Rectal smooth muscle tissue (tissue), 1 donor: ENCODE measurements at regions not wholly inside any gene's neighbourhood (a gene's known extent, or its start where the extent isn't known, plus 50 kb on each side); places are given as distances from the start of the nearest gene placed in this dataset.
"Not testable (repeated sequence)": the region's sequence is repeated elsewhere in the genome, so short reads cannot be mapped to it uniquely, and the experiment has no call there.

ENCODE experiments used
- H3K27ac ChIP-seq: one replicate; pipeline ENCODE4 v1.7.0; 2013; ENCODE audit warnings: low read depth, low read length, inconsistent platforms
- H3K27me3 ChIP-seq: one replicate; pipeline ENCODE4 v1.7.0; 2013; ENCODE audit warnings: low read length; ENCODE audit not compliant: control insufficient read depth, insufficient read depth
- H3K36me3 ChIP-seq: one replicate; pipeline ENCODE4 v1.7.0; 2013; ENCODE audit warnings: low read length; ENCODE audit not compliant: control insufficient read depth, insufficient read depth
- H3K4me1 ChIP-seq: one replicate; pipeline ENCODE4 v1.7.0; 2013; ENCODE audit warnings: low read length; ENCODE audit not compliant: control insufficient read depth, insufficient read depth
- H3K4me3 ChIP-seq: one replicate; pipeline ENCODE4 v1.7.0; 2013; ENCODE audit warnings: low read length
- H3K9ac ChIP-seq: one replicate; pipeline ENCODE4 v1.7.0; 2013; ENCODE audit warnings: low read length

DNA sequence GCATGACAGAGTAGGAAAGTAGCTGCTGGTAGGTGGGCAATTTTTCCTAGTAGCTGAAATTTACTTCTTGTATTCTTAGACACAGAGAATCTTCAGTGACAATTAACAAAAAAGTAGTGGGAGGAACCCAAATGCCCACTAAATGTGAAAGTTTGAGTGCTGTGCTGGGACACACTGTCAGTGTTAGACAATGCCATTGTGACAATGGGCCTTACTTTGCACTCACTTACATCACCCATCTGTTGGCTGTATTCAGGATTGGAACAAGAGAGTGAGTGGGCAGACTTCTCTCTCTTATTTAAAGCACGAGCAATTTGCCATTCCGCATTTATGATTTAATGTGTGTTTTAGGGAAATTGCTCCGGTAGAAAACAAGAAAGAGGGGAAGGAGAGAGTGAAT is 662.5 kb downstream of the CBLN4 start:
- no peak overlapping the region for H3K4me3 ChIP-seq
- no peak overlapping the region for H3K27ac ChIP-seq
- no peaks in the 10 kb centered on the region for H3K27me3 ChIP-seq
- H3K36me3 ChIP-seq = no peaks in the 10 kb centered on the region
- no peak overlapping the region for H3K9ac ChIP-seq
- no peaks in the 10 kb centered on the region for H3K4me1 ChIP-seq

- Histone ChIP-seq H3K4me1 (no peaks in the 10 kb centered on the region), H3K27ac (no peak overlapping the region), H3K4me3 (no peak overlapping the region)
These were observed 671.5 kb downstream of the CBLN4 start for GRCh38 chr20:55333798-55334197.

GRCh38 chr20:55329108-55329507 is 676.2 kb downstream of the CBLN4 start:
- no peak overlapping the region for H3K27ac ChIP-seq
- H3K36me3 ChIP-seq = no peaks in the 10 kb centered on the region
- no peaks in the 10 kb centered on the region for H3K27me3 ChIP-seq
- no peak overlapping the region for H3K9ac ChIP-seq
- no peaks in the 10 kb centered on the region for H3K4me1 ChIP-seq
- no peak overlapping the region for H3K4me3 ChIP-seq

More at GRCh38 chr20:55333798-55334197, 671.5 kb downstream of the CBLN4 start:
- H3K27me3 ChIP-seq = no peaks in the 10 kb centered on the region
- H3K36me3 ChIP-seq = no peaks in the 10 kb centered on the region
- H3K9ac ChIP-seq = no peak overlapping the region

DNA sequence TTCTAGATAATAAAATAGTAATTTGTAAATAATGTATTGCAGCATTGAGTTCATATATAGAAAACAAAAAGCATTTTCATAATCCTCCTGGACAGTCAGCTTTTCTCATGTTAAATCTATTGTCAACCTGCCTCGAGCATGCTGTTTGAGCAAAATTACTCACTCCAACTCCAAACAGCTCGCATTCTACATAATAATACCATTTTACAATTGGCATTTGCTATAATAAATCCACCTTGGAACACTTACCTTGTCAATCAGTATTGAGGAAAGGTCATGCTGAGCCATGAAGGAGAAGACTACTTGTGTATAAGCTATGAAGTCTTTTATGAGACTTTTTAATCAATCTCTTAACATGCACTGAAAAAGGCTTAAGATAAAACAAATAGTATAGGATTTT is 682.6 kb downstream of the CBLN4 start:
- no peak overlapping the region for H3K27ac ChIP-seq
- H3K4me3 ChIP-seq = no peak overlapping the region
- H3K27me3 ChIP-seq = no peaks in the 10 kb centered on the region
- H3K4me1 ChIP-seq = no peaks in the 10 kb centered on the region
- H3K9ac ChIP-seq = no peak overlapping the region
- no peaks in the 10 kb centered on the region for H3K36me3 ChIP-seq

- Histone ChIP-seq H3K27ac (no peak overlapping the region), H3K36me3 (no peaks in the 10 kb centered on the region), H3K4me3 (no peak overlapping the region), H3K27me3 (no peaks in the 10 kb centered on the region), H3K9ac (no peak overlapping the region), H3K4me1 (no peaks in the 10 kb centered on the region)
These were observed 688.6 kb downstream of the CBLN4 start for GRCh38 chr20:55316753-55317152.

GRCh38 chr20:55310844-55311243 is 694.5 kb downstream of the CBLN4 start:
- not testable (repeated sequence) for H3K4me1 ChIP-seq, H3K27ac ChIP-seq, H3K4me3 ChIP-seq, H3K36me3 ChIP-seq, H3K27me3 ChIP-seq, H3K9ac ChIP-seq

GRCh38 chr20:55291261-55291660 is 714.1 kb downstream of the CBLN4 start:
- Histone ChIP-seq H3K36me3 (no peaks in the 10 kb centered on the region), H3K9ac (no peak overlapping the region), H3K27me3 (no peaks in the 10 kb centered on the region), H3K27ac (no peak overlapping the region), H3K4me1 (no peaks in the 10 kb centered on the region), H3K4me3 (no peak overlapping the region)

GRCh38 chr20:55283889-55284288 is 721.4 kb downstream of the CBLN4 start:
- H3K9ac ChIP-seq = no peak overlapping the region
- H3K36me3 ChIP-seq = no peaks in the 10 kb centered on the region
- no peak overlapping the region for H3K27ac ChIP-seq
- H3K27me3 ChIP-seq = no peaks in the 10 kb centered on the region
- H3K4me1 ChIP-seq = no peaks in the 10 kb centered on the region
- no peak overlapping the region for H3K4me3 ChIP-seq

- Histone ChIP-seq H3K27me3 (no peaks in the 10 kb centered on the region), H3K4me1 (no peaks in the 10 kb centered on the region), H3K27ac (no peak overlapping the region), H3K4me3 (no peak overlapping the region), H3K36me3 (no peaks in the 10 kb centered on the region), H3K9ac (no peak overlapping the region)
These were observed 732.2 kb downstream of the CBLN4 start for GRCh38 chr20:55273149-55273548.

GRCh38 chr20:55271371-55271770 is 733.9 kb downstream of the CBLN4 start:
- Histone ChIP-seq H3K9ac (no peak overlapping the region), H3K36me3 (no peaks in the 10 kb centered on the region), H3K4me3 (no peak overlapping the region), H3K4me1 (no peaks in the 10 kb centered on the region), H3K27me3 (no peaks in the 10 kb centered on the region), H3K27ac (no peak overlapping the region)

DNA sequence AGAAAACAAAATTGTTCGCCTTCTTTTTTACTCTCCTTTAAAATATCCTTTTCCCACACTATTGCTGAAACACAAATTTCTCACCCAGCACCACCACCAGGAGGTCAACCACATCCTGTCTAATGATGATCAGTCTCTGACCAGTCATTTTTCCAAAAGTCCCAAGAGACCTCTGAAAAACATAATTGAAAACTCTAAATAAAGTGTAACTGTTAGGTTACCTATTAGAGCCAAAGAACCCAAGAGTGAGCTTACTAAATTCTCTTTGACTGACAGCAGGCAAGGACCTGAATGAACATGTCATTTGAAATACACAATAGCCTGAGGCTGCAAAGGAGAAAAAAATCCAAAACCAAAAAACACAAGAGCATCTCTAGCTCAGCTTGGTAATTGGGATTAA is 735.4 kb downstream of the CBLN4 start:
- Histone ChIP-seq H3K27me3 (no peaks in the 10 kb centered on the region), H3K4me1 (no peaks in the 10 kb centered on the region), H3K9ac (no peak overlapping the region), H3K36me3 (no peaks in the 10 kb centered on the region), H3K27ac (no peak overlapping the region), H3K4me3 (no peak overlapping the region)

DNA sequence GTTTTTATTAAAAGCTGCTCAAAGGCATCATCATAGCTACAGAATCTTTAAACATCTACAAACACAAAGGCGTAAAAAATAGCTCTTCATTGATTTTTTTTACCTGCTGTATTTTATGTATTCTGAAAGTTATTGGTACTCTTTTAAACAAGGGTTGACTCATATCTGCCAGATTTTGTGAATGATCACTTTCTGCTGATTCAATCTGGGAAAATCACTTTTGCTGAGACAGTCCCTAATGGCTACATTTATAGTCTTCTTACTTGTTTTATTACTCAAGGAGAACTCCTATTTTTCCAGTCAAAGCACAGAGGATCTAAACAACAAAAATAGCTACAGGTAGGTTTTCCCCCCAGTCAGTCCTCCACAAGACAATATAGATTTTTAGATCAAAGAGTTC is 739.0 kb downstream of the CBLN4 start:
- H3K27ac ChIP-seq = no peak overlapping the region
- no peak overlapping the region for H3K9ac ChIP-seq
- H3K36me3 ChIP-seq = no peaks in the 10 kb centered on the region
- no peaks in the 10 kb centered on the region for H3K4me1 ChIP-seq
- H3K27me3 ChIP-seq = no peaks in the 10 kb centered on the region
- H3K4me3 ChIP-seq = no peak overlapping the region

DNA sequence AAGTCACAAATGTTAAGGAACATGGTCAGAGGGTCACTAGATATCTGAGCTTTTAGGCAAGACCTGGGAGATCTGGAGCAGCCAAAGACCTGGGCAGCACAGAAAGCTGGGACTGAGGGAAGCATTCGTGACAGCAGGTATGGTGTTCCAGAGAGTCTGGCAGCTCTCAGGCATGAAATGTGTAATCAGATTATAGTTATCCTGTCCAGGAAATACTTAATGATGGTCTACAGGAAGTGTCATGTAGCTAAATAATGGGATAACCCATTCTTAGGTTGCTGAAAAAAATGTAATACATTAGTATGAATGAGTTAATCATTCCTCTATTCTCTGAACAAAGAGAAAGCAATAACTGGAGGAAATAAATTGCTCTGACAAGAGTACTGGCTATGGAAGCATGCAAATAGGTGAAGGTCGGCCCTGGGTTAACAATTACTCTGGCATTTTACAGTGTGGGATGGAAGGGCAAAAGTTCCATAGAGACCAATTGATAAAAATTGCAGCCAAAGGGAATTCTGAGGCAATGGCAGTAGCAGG is 740.5 kb downstream of the CBLN4 start:
- Histone ChIP-seq H3K27me3 (no peaks in the 10 kb centered on the region), H3K4me1 (no peaks in the 10 kb centered on the region), H3K4me3 (no peak overlapping the region), H3K9ac (no peak overlapping the region), H3K36me3 (no peaks in the 10 kb centered on the region), H3K27ac (no peak overlapping the region)
